Nephron (organoid): ENCODE measurements at regions not wholly inside any gene's neighbourhood (a gene's known extent, or its start where the extent isn't known, plus 50 kb on each side); places are given as distances from the start of the nearest gene placed in this dataset.
"Not testable (repeated sequence)": the region's sequence is repeated elsewhere in the genome, so short reads cannot be mapped to it uniquely, and the experiment has no call there.

Experiments used
- H3K27ac Mint-ChIP-seq, 3 experiments: 2 replicates each; pipeline ENCODE4 v1.8.0; 2020; ENCODE audit warnings: mixed read lengths in 3 of 3, mild to moderate bottlenecking in 2 of 3, moderate library complexity in 1 of 3
- H3K27me3 Mint-ChIP-seq: 2 replicates; pipeline ENCODE4 v1.8.0; 2021; ENCODE audit warnings: low read depth, mild to moderate bottlenecking, moderate library complexity, mixed read lengths
- H3K36me3 Mint-ChIP-seq: 2 replicates; pipeline ENCODE4 v1.8.0; 2020; ENCODE audit warnings: low read depth, mixed read lengths
- H3K4me1 Mint-ChIP-seq: 2 replicates; pipeline ENCODE4 v1.8.0; 2020; ENCODE audit warnings: mixed read lengths
- H3K4me3 Mint-ChIP-seq, 3 experiments: 2 replicates each; pipeline ENCODE4 v1.8.0; 2020; ENCODE audit warnings: mild to moderate bottlenecking in 3 of 3, mixed read lengths in 3 of 3, moderate library complexity in 2 of 3
- H3K9me3 Mint-ChIP-seq: 2 replicates; pipeline ENCODE4 v1.8.0; 2020; ENCODE audit warnings: mixed read lengths
- CTCF ChIP-seq, 3 experiments: fragments of 200-600 bp; sonication (generic); IDR thresholded peaks; one replicate each; pipeline ENCODE4 v1.5.0; 2021; ENCODE audit warnings: antibody characterized with exemption in 3 of 3; ENCODE audit not compliant: unreplicated experiment in 3 of 3

- TF ChIP-seq CTCF (IDR thresholded peaks at IDR 0.05; ENCODE audit: unreplicated experiment in 3 of 3): no peak
- peaks cover 39% of the 10 kb centered on the region for H3K9me3 Mint-ChIP-seq
These were observed 95.3 kb downstream of the HOXA1 start for GRCh38 chr7:27000496-27000895.

DNA sequence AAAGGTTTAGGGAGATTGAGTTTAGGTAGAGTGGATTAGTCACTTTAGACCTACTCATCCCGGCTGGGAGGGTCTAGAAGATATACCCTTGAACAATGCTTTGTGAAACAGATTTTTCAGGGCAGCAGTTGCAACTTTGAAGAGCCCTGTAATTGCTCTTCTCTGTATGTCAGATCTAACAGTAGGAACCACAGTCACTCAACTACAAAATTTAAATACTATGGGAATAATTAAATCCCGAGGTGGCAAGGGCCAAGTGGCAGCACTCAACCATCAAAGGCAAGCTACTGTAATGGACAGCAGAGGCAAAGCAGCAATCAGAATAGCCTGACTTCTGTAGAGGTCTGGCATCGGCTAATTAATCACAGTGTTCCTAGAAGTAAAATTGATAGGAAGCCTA, 97.5 kb downstream of the HOXA1 start:
- H3K9me3 Mint-ChIP-seq: peaks cover 32% of the 10 kb centered on the region
- H3K4me1 Mint-ChIP-seq, H3K4me3 Mint-ChIP-seq, H3K27me3 Mint-ChIP-seq, H3K27ac Mint-ChIP-seq: not testable (repeated sequence)
- H3K36me3 Mint-ChIP-seq: peaks cover 13% of the 10 kb centered on the region

More at GRCh38 chr7:27000496-27000895, 95.3 kb downstream of the HOXA1 start:
- Mint-ChIP-seq H3K4me3 (no peak overlapping the region), H3K27me3 (no peaks in the 10 kb centered on the region), H3K4me1 (no peaks in the 10 kb centered on the region), H3K36me3 (peaks cover 13% of the 10 kb centered on the region), H3K27ac (no peak overlapping the region)

DNA sequence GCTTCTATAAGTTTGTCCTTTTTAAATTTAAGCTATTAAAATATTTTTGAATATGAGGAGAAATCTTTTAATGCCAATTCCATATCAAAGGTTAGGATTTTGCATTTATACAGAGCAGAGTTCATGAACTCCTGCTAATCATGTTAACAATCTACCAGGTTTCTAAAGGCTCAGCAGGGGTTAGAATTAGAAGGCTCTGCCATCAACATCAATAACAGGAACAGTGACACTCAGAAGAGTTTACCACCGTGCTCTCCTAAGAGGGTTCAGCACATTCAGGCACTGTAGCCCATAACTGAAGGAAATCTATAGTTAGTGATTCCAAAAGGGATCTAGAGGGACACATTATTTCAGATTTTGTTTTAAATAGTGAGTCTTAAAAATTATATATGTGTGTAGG, 100.1 kb downstream of the HOXA1 start:
- Mint-ChIP-seq H3K4me3 (no peak overlapping the region), H3K27me3 (no peaks in the 10 kb centered on the region), H3K4me1 (peaks cover 17% of the 10 kb centered on the region), H3K27ac (no peak overlapping the region), H3K36me3 (peaks cover 9% of the 10 kb centered on the region), H3K9me3 (peaks cover 25% of the 10 kb centered on the region)
- no peak for TF ChIP-seq CTCF (IDR thresholded peaks at IDR 0.05; ENCODE audit: unreplicated experiment in 3 of 3)

DNA sequence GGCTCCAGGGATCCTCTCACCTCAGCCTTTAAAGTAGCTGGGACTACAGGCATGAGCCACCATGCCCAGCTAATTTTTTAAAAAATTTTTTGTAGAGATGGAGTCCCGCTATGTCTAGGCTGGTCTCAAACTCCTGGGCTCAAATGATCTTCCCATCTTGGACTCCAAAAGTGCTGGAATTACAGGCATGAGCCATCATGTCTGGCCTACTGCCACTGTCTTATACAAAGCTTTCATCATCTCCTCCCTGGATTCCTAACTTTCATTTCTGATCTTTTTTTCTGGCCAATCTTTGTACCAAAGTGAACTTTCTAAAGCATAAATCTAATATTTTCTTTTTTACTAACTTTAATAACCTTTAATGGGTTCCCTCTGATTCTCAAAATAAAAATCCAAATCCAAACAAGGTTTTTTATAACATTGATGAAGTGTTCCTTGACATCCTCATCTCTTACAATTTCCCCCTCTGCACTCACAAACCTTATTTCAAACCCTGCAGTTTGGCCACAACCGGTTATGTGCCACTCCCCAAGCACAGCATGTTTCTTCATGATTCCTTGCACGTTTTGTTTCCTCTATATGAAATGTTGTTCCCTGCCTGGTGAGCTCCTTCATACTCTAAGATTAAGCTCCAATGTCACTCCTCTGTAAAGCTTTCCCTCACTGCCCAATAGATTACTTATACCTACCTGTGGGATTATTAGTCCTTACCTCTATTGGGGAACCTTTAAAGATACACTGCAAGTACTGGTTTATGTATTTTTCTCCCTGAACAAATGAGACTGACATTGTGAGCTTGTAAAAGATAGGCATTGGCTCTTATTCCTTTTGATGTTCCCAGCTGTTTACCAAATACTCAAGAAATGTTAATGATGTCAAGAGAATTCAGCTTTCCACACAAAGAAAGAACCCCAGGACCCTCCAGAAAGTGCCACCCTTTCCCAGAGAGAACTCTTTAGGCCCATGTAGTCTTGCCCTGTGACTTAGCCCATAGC, 101.7 kb downstream of the HOXA1 start:
- peaks cover 16% of the 10 kb centered on the region for H3K9me3 Mint-ChIP-seq
- H3K27ac Mint-ChIP-seq: peak overlapping the region in 1 of 3 experiments; percentile 0
- H3K36me3 Mint-ChIP-seq: peaks cover 9% of the 10 kb centered on the region
- no peak overlapping the region for H3K4me3 Mint-ChIP-seq
- H3K4me1 Mint-ChIP-seq: peaks cover 25% of the 10 kb centered on the region
- no peak for TF ChIP-seq CTCF (IDR thresholded peaks at IDR 0.05; ENCODE audit: unreplicated experiment in 3 of 3)
- H3K27me3 Mint-ChIP-seq: no peaks in the 10 kb centered on the region

DNA sequence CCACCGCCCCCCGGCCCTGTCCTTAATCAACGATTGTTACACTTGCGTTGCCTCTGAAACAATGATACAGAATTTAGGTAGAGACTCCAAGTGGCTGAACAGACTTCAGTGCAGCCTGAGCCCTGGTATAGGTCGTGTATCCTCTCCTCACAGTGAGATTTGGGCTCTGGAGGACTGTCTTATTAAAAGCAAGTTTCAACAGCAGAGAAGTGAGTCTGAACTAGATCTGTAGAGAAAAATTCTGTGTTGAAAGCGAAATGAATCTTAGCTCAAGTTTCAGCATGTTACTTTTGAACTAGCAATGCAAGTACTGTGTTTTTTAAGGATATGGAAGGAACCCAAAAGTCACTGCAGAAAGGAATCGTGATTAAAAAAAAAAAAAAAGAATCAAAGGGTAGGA, 103.1 kb downstream of the HOXA1 start:
- H3K4me3 Mint-ChIP-seq: no peak overlapping the region
- TF ChIP-seq CTCF (IDR thresholded peaks at IDR 0.05; ENCODE audit: unreplicated experiment in 3 of 3): no peak
- H3K27ac Mint-ChIP-seq: peak overlapping the region; percentile 25 to 61 (median 49)
- H3K27me3 Mint-ChIP-seq: no peaks in the 10 kb centered on the region
- peaks cover 25% of the 10 kb centered on the region for H3K4me1 Mint-ChIP-seq
- H3K36me3 Mint-ChIP-seq: peaks cover 1% of the 10 kb centered on the region
- H3K9me3 Mint-ChIP-seq: peaks cover 1% of the 10 kb centered on the region

- Mint-ChIP-seq H3K4me1 (peaks cover 25% of the 10 kb centered on the region), H3K4me3 (no peak overlapping the region), H3K27me3 (no peaks in the 10 kb centered on the region), H3K27ac (no peak overlapping the region), H3K36me3 (no peaks in the 10 kb centered on the region), H3K9me3 (no peaks in the 10 kb centered on the region)
- TF ChIP-seq CTCF (IDR thresholded peaks at IDR 0.05; ENCODE audit: unreplicated experiment in 3 of 3): no peak
These were observed 104.0 kb downstream of the HOXA1 start for GRCh38 chr7:26991796-26992195.
